Thyroid gland (tissue), 4 donors: ENCODE measurements at regions not wholly inside any gene's neighbourhood (a gene's known extent, or its start where the extent isn't known, plus 50 kb on each side); places are given as distances from the start of the nearest gene placed in this dataset.

Source experiments
- DNase-seq, 2 donors: peaks; one replicate each; pipeline ENCODE4 v3.0.0-alpha.2; 2019
- H3K27ac ChIP-seq, 3 donors: fragments of 200-600 bp; sonication (generic); 1 replicate in 2 of 3; 2 replicates in 1 of 3; pipeline ENCODE4 v1.5.1; 2016 to 2019; ENCODE audit warnings: mild to moderate bottlenecking in 1 of 3, moderate library complexity in 1 of 3
- H3K27me3 ChIP-seq: fragments of 200-600 bp; sonication (generic); one replicate; pipeline ENCODE4 v1.5.1; 2019
- H3K36me3 ChIP-seq, 2 donors: fragments of 200-600 bp; sonication (generic); one replicate each; pipeline ENCODE4 v1.5.1; 2016 to 2019
- H3K4me1 ChIP-seq, 2 donors: fragments of 200-600 bp; sonication (generic); one replicate each; pipeline ENCODE4 v1.5.1; 2017 to 2019
- H3K4me3 ChIP-seq, 3 donors: fragments of 200-600 bp; sonication (generic); replicated peaks in 1 of 3; 1 replicate in 2 of 3; 2 replicates in 1 of 3; pipeline ENCODE4 v1.5.1; 2016; ENCODE audit warnings: mild to moderate bottlenecking in 1 of 3
- H3K9me3 ChIP-seq: fragments of 200-600 bp; sonication (generic); one replicate; pipeline ENCODE4 v1.5.1; 2017
- CTCF ChIP-seq, 6 experiments: fragments of 200-600 bp in 3 of 6; fragments of 450-650 bp in 3 of 6; sonication (generic) in 3 of 6; IDR thresholded peaks; one replicate each; pipeline ENCODE4 v1.5.1; 2016 to 2019; ENCODE audit warnings: antibody characterized with exemption in 6 of 6, mild to moderate bottlenecking in 2 of 6, inconsistent platforms in 1 of 6, moderate library complexity in 1 of 6
- POLR2A ChIP-seq, 2 donors: fragments of 450-650 bp; IDR thresholded peaks; one replicate each; pipeline ENCODE4 v1.6.1; 2017; ENCODE audit warnings: antibody characterized with exemption in 2 of 2, mild to moderate bottlenecking in 2 of 2, moderate library complexity in 1 of 2
- WGBS, 2 donors: methylation state at CpG; one replicate each; pipeline ENCODE4 v1.1.5; 2017; 5-methylcytosine and 5-hydroxymethylcytosine counted together
- intact Hi-C: fragments of 100-400 bp; cut with DNase I; formaldehyde crosslinking; loops from one replicate; pipeline ENCODE4 v1.15.1; 2023

- intact Hi-C loops = no loop called here
- 91% methylated on average over 7 to 10 of the region's 10 CpGs for WGBS, 2 donors
- Histone ChIP-seq H3K4me3 (no peak overlapping the region), H3K27ac (no peak overlapping the region), H3K9me3 (no peaks in the 10 kb centered on the region), H3K36me3 (no peaks in the 10 kb centered on the region), H3K27me3 (no peaks in the 10 kb centered on the region), H3K4me1 (no peaks in the 10 kb centered on the region)
- TF ChIP-seq POLR2A (IDR thresholded peaks at IDR 0.05) (no peak), CTCF (IDR thresholded peaks at IDR 0.05) (no peak)
- no peak for DNase-seq
These were observed 304.9 kb downstream of the BRD1 start for GRCh38 chr22:49522582-49523373.

GRCh38 chr22:49521787-49522224 lies 305.9 kb downstream of the BRD1 start:
- DNase-seq = no peak
- no peaks in the 10 kb centered on the region for H3K9me3 ChIP-seq
- WGBS, 2 donors = 53 to 55% methylated on average over 5 to 6 of the region's 6 CpGs

GRCh38 chr22:49519117-49519737 lies 308.4 kb downstream of the BRD1 start:
- Histone ChIP-seq H3K27me3 (no peaks in the 10 kb centered on the region), H3K27ac (no peak overlapping the region), H3K4me1 (no peaks in the 10 kb centered on the region), H3K4me3 (no peak overlapping the region), H3K9me3 (no peaks in the 10 kb centered on the region), H3K36me3 (no peaks in the 10 kb centered on the region)
- intact Hi-C loops = no loop called here
- TF ChIP-seq POLR2A (IDR thresholded peaks at IDR 0.05) = no peak
- no peak for TF ChIP-seq CTCF (IDR thresholded peaks at IDR 0.05)
- DNase-seq = no peak
- WGBS, 2 donors = 66 to 74% methylated on average over 18 of the region's 18 CpGs

More at GRCh38 chr22:49521787-49522224, 305.9 kb downstream of the BRD1 start:
- Histone ChIP-seq H3K27ac (no peak overlapping the region), H3K36me3 (no peaks in the 10 kb centered on the region), H3K4me3 (no peak overlapping the region), H3K27me3 (no peaks in the 10 kb centered on the region), H3K4me1 (no peaks in the 10 kb centered on the region)
- intact Hi-C loops = no loop called here
- TF ChIP-seq POLR2A (IDR thresholded peaks at IDR 0.05) (no peak), CTCF (IDR thresholded peaks at IDR 0.05) (no peak)

- H3K27me3 ChIP-seq = no peaks in the 10 kb centered on the region
- 70 to 76% methylated on average over 19 to 22 of the region's 22 CpGs for WGBS, 2 donors
- intact Hi-C loops = no loop called here
These were observed 309.2 kb downstream of the BRD1 start for GRCh38 chr22:49518436-49518970.

More at GRCh38 chr22:49518436-49518970, 309.2 kb downstream of the BRD1 start:
- Histone ChIP-seq H3K4me3 (no peak overlapping the region), H3K27ac (no peak overlapping the region), H3K4me1 (no peaks in the 10 kb centered on the region), H3K36me3 (no peaks in the 10 kb centered on the region), H3K9me3 (no peaks in the 10 kb centered on the region)
- no peak for TF ChIP-seq CTCF (IDR thresholded peaks at IDR 0.05)
- TF ChIP-seq POLR2A (IDR thresholded peaks at IDR 0.05) = no peak
- DNase-seq = no peak
